ACC112 (cell line): ENCODE measurements at regions not wholly inside any gene's neighbourhood (a gene's known extent, or its start where the extent isn't known, plus 50 kb on each side); places are given as distances from the start of the nearest gene placed in this dataset.

Experiments used
- H2AFZ ChIP-seq: fragments of 200-600 bp; sonication (generic); one replicate; pipeline ENCODE4 v1.6.0; 2017; ENCODE audit warnings: antibody characterized with exemption, low read length; ENCODE audit not compliant: unreplicated experiment
- H3K27ac ChIP-seq: fragments of 200-600 bp; sonication (generic); 2 replicates; pipeline ENCODE4 v1.5.1; 2014; ENCODE audit warnings: low read depth, mild to moderate bottlenecking, antibody characterized with exemption, low read length, moderate library complexity
- H3K27me3 ChIP-seq: fragments of 200-600 bp; sonication (generic); 2 replicates; pipeline ENCODE4 v1.6.1; 2014; ENCODE audit warnings: mild to moderate bottlenecking, antibody characterized with exemption, low read length, moderate library complexity, mixed read lengths; ENCODE audit not compliant: insufficient read depth
- H3K36me3 ChIP-seq: fragments of 200-600 bp; sonication (generic); 2 replicates; pipeline ENCODE4 v1.6.1; 2016; ENCODE audit warnings: mild to moderate bottlenecking, antibody characterized with exemption, low read length, moderate library complexity, mixed read lengths; ENCODE audit not compliant: insufficient read depth
- H3K4me1 ChIP-seq: fragments of 200-600 bp; sonication (generic); one replicate; pipeline ENCODE4 v1.6.1; 2016; ENCODE audit warnings: low read length, mixed read lengths; ENCODE audit not compliant: insufficient read depth, unreplicated experiment, control insufficient read depth
- H3K4me3 ChIP-seq: fragments of 200-600 bp; sonication (generic); 2 replicates; pipeline ENCODE4 v1.5.1; 2014; ENCODE audit warnings: mild to moderate bottlenecking, low read depth, low read length
- H3K79me2 ChIP-seq: fragments of 200-600 bp; sonication (generic); one replicate; pipeline ENCODE4 v1.6.0; 2016; ENCODE audit warnings: low read length; ENCODE audit not compliant: control insufficient read depth, unreplicated experiment, insufficient read depth

- Histone ChIP-seq H3K27me3 (no peaks in the 10 kb centered on the region), H2AFZ (no peak overlapping the region), H3K27ac (no peak overlapping the region), H3K36me3 (no peaks in the 10 kb centered on the region), H3K4me3 (no peak overlapping the region), H3K79me2 (no peaks in the 10 kb centered on the region), H3K4me1 (no peaks in the 10 kb centered on the region)
These were observed 249.0 kb upstream of the WWC1 start for GRCh38 chr5:168042284-168043068.

GRCh38 chr5:168046163-168046562, 245.3 kb upstream of the WWC1 start:
- H3K79me2 ChIP-seq: no peaks in the 10 kb centered on the region

GRCh38 chr5:168047043-168047668, 244.3 kb upstream of the WWC1 start:
- H3K27me3 ChIP-seq: no peaks in the 10 kb centered on the region
- H3K79me2 ChIP-seq: no peaks in the 10 kb centered on the region
- H3K27ac ChIP-seq: no peak overlapping the region
- no peak overlapping the region for H3K4me3 ChIP-seq
- H3K4me1 ChIP-seq: no peaks in the 10 kb centered on the region
- H2AFZ ChIP-seq: no peak overlapping the region
- H3K36me3 ChIP-seq: no peaks in the 10 kb centered on the region

More at GRCh38 chr5:168046163-168046562, 245.3 kb upstream of the WWC1 start:
- no peak overlapping the region for H3K4me3 ChIP-seq
- H3K4me1 ChIP-seq: no peaks in the 10 kb centered on the region
- H3K36me3 ChIP-seq: no peaks in the 10 kb centered on the region
- no peak overlapping the region for H2AFZ ChIP-seq
- H3K27me3 ChIP-seq: no peaks in the 10 kb centered on the region
- no peak overlapping the region for H3K27ac ChIP-seq

- H3K27ac ChIP-seq: no peak overlapping the region
- no peak overlapping the region for H3K4me3 ChIP-seq
- H3K4me1 ChIP-seq: no peaks in the 10 kb centered on the region
- no peaks in the 10 kb centered on the region for H3K36me3 ChIP-seq
- H2AFZ ChIP-seq: no peak overlapping the region
- no peaks in the 10 kb centered on the region for H3K79me2 ChIP-seq
- no peaks in the 10 kb centered on the region for H3K27me3 ChIP-seq
These were observed 243.8 kb upstream of the WWC1 start for GRCh38 chr5:168047669-168048111.

- H3K27me3 ChIP-seq: no peaks in the 10 kb centered on the region
- H2AFZ ChIP-seq: no peak overlapping the region
- no peak overlapping the region for H3K27ac ChIP-seq
- H3K4me1 ChIP-seq: no peaks in the 10 kb centered on the region
- H3K4me3 ChIP-seq: no peak overlapping the region
- H3K36me3 ChIP-seq: no peaks in the 10 kb centered on the region
- no peaks in the 10 kb centered on the region for H3K79me2 ChIP-seq
These were observed 243.0 kb upstream of the WWC1 start for GRCh38 chr5:168048486-168048885.

GRCh38 chr5:168052686-168053085, 238.8 kb upstream of the WWC1 start:
- Histone ChIP-seq H3K4me3 (no peak overlapping the region), H3K27me3 (no peaks in the 10 kb centered on the region), H2AFZ (no peak overlapping the region), H3K4me1 (no peaks in the 10 kb centered on the region), H3K79me2 (no peaks in the 10 kb centered on the region), H3K27ac (no peak overlapping the region), H3K36me3 (no peaks in the 10 kb centered on the region)

GRCh38 chr5:168054091-168054490, 237.4 kb upstream of the WWC1 start:
- Histone ChIP-seq H3K4me3 (no peak overlapping the region), H3K36me3 (no peaks in the 10 kb centered on the region), H3K4me1 (no peaks in the 10 kb centered on the region), H3K27ac (no peak overlapping the region), H2AFZ (no peak overlapping the region), H3K27me3 (no peaks in the 10 kb centered on the region), H3K79me2 (no peaks in the 10 kb centered on the region)

- Histone ChIP-seq H3K4me3 (no peak overlapping the region), H3K36me3 (no peaks in the 10 kb centered on the region), H3K27ac (no peak overlapping the region), H2AFZ (no peak overlapping the region), H3K27me3 (no peaks in the 10 kb centered on the region), H3K4me1 (no peaks in the 10 kb centered on the region), H3K79me2 (no peaks in the 10 kb centered on the region)
These were observed 236.2 kb upstream of the WWC1 start for GRCh38 chr5:168055141-168055683.

- Histone ChIP-seq H3K79me2 (no peaks in the 10 kb centered on the region), H2AFZ (no peak overlapping the region), H3K4me3 (no peak overlapping the region), H3K27me3 (no peaks in the 10 kb centered on the region), H3K36me3 (no peaks in the 10 kb centered on the region), H3K27ac (no peak overlapping the region), H3K4me1 (no peaks in the 10 kb centered on the region)
These were observed 235.5 kb upstream of the WWC1 start for GRCh38 chr5:168055961-168056360.

GRCh38 chr5:168056499-168057182, 234.8 kb upstream of the WWC1 start:
- Histone ChIP-seq H3K36me3 (no peaks in the 10 kb centered on the region), H3K4me1 (no peaks in the 10 kb centered on the region), H3K4me3 (no peak overlapping the region), H3K79me2 (no peaks in the 10 kb centered on the region), H3K27ac (no peak overlapping the region), H2AFZ (no peak overlapping the region), H3K27me3 (no peaks in the 10 kb centered on the region)
